HUDEP-2 (cell line): ENCODE measurements at regions not wholly inside any gene's neighbourhood (a gene's known extent, or its start where the extent isn't known, plus 50 kb on each side); places are given as distances from the start of the nearest gene placed in this dataset.
"Not testable (repeated sequence)": the region's sequence is repeated elsewhere in the genome, so short reads cannot be mapped to it uniquely, and the experiment has no call there.

ENCODE experiments used
- DNase-seq, 76 experiments: peaks; one replicate each; lab custom pipeline; 2025; ENCODE audit not compliant: unreplicated experiment in 76 of 76; lab: John Stamatoyannopoulos, UW

DNA sequence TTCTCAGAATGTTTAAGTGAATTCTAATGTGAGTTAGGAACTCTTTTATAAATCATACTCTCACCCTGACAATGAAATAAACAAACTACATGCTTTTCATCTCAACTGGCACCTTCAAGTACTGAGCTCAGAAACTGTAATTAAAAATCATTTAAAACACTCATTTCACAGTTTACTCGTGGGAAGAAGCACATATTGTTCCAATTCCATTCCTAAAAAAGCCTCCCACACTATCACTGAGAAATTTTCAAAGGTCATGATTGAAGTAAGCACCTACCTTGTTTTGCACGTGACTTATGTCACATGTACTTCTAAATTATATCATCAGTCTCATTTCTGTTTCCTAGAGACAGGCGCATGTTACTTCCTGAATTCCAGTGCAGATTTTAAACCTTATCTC is 678.1 kb upstream of the SLC8A1 start:
- DNase-seq: no peak

DNA sequence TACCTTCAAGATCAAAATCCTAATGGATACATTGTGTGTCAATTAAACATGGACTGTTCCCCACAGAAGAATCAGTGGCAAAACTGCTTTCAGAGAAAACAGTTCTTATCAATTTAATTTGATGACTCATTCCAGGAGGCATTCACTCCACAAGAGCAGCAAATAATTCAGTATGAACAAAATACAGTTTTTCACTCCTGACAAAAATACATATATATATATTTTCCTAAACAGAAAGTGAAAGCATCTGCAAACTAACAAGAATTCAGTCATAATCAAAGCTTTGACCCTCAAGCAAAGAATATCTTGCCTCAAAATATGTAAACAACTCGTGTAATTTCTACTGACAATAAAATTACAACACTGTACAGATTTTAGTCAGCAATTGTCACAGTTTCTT is 685.1 kb upstream of the SLC8A1 start:
- DNase-seq: no peak

DNA sequence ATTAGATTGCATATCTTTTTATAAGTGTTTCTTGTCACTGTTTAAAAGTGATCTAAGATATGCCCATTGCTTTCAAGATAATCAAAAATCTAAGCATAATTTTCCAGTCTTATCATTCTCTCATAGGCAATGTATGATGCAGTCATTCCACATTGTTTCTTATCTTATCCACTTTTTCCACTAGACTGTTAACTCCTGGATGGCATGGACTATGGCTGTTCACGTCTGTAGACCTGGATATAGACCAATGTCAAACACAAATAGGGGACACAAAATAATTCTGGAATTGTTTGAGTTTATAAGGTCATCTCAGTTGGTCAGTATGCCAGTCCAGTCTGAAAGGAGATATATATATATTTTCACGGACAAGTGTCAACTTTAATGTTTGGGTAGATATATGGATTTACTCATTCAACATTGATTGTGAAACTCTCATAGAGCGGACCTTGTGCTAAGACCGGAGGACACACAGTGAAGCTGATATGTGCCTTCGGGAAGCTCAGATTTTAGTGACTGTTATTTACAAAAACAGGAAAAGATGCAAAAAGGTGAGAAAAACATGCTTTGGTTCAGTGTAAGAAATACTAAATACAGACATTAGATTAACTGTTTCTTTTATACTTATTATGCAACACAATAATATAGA is 689.4 kb upstream of the SLC8A1 start:
- no peak for DNase-seq

DNA sequence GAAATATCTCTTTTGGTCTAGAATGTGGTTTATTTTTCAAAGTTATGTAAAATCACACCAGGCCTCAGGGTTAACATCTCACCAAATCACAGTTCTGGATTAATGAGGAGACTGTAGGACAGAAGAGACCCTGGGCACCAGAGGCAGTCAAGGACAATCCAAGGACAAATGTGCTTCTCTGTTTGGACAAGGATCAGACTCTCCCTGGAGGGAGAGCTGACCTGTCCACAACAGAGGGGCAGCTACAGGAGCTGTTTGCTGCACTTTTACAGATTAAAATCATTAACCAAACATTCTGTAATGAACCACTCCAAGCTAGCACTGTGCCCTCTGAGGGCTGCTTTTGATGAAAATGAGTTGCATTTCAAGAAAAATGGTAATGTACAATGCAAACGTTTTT is 690.6 kb upstream of the SLC8A1 start:
- no peak for DNase-seq

DNA sequence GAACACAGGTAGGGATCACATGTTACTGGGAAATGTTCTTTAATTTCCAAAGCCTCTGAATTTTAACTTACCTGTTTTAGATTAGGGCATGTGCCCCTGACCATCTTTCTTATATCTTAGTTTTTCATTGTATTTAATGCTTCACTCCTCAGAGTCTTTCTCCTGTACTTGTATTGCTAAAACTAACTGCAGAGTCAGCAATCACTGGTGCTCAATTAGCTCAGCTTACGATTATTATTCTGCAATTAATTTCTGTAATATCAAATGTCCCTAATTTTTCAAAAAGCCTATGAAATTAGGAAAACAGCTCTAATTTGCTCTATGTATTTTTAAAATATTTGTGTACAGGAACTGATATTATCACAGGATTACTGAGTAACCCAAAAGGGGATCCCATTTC is 693.2 kb upstream of the SLC8A1 start:
- no peak for DNase-seq

DNA sequence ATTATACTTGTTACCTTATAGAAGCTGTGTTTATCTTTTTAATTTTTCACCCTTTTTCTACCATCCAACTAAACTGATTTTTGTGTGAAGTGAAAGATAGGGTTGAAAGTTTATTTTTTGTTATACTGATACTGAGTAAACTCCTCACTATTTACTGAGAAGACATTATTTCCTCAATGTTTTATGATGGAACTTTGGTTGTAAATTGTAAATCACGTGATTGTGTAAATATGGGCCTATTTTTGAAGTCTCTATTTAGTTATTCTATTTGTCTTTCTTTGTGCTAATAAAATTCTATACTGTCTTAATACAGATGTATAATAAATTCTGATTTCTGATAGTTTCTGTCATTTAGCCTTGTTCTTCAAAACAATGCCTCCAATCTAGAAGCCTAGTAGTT is 697.2 kb upstream of the SLC8A1 start:
- DNase-seq: no peak

DNA sequence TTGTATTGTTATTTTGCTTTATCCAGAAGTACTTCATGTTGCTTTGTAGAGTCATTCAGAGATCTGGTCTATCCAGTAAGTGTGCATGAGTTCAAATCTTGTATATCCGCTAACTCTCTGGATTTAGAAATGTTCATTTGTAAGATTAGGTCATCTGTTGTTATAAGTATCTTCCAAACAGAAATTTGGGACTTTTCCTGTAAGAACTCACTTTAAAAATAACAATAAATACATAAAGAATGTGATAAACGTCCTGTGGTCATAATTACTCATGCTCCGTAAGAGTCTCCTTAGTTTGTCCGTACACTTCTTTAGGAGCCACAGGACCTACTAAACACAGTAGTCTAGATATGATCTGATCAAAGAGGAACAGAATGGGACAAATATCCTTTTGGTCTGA is 699.9 kb upstream of the SLC8A1 start:
- no peak for DNase-seq

DNA sequence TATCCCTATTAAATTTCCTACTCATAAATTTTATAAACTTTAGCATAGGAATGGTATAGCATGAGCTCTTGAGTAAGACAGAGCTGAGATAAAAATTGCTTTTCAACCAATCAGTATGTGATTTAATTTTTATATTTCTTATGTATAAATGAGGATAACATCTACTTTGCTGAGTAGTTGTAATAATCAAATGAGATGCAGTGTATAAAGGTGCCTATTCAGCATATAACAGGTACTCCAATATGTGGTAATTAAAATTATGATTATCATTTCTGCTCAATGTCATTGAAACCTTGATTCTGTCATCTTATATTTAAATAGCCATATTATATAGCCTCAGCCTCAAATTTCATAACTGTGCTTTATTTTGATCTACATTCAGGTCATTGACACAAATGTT is 700.4 kb upstream of the SLC8A1 start:
- no peak for DNase-seq

DNA sequence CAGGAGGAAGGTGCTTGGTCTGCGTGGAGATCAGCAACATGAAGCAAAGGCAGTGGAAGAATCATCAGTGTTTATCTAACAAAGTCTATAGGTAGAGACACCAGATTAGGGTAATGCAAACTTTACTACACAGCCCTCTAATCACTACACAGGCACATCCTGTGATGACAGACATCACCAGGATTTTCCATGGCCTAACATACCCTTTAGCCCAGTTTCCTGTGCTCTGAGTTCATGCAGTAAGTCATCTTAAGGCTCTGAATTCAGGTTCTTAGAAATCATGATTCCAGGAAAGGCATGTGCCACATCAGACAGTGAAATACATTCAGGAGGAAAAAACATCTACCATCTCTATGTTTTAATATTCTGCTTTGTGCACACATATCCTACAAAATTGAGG is 708.5 kb upstream of the SLC8A1 start:
- DNase-seq: no peak

DNA sequence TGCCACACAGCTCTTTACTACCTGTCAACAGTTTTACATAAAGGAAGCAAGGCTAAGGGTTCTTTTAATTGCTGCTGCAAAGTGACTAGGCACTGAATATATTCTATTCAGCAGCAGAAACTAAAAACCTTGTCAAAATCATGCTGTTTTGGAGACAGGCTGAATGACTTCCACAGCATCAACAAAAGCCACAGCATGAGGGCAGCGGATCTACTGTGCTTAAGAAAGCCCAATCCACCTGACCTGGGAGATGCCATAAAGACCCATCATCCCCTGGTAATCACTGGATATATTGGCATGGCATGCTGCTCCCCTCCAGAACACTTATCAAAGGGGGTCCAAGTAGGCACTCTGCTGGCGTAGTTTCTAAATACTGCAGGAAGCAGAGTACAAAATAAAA is 715.1 kb upstream of the SLC8A1 start:
- DNase-seq: no peak

DNA sequence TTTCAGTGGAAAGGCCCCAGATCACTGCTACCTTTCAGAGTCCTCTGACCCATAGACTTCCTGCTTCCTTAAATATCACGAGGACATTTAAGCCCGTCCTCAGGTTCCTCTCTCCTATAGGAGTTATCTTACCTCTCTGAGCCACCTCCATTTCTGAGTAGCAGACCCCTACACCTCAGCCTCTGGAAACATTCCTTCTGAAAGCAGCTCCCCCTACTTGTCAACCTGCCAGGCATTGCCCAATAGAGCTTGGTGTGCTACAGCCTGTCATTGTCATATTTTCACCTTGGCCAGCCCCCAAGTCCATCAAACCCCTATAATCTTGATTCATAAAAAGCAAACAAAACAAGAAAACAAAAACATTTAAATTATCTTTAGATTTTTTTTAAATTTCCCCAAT is 717.9 kb upstream of the SLC8A1 start:
- no peak for DNase-seq

DNA sequence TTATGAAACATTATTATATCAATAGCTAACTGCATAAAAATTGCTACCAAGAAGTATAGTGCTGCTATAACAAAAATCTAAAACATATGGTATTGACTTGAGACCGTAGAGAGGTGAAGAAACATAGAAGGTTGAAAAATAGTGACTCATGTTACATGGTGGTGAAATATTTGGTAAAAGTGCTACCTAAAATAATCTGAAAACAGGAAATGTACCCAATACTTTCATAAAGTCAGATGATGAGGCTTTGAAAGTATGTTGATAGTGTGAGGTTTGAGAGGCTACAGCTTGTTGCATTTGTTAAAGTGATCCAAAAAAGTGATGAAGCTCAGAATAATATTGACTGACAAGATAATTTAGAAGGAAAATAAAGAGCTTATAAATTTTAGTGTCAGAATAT is 718.7 kb upstream of the SLC8A1 start:
- DNase-seq: no peak

DNA sequence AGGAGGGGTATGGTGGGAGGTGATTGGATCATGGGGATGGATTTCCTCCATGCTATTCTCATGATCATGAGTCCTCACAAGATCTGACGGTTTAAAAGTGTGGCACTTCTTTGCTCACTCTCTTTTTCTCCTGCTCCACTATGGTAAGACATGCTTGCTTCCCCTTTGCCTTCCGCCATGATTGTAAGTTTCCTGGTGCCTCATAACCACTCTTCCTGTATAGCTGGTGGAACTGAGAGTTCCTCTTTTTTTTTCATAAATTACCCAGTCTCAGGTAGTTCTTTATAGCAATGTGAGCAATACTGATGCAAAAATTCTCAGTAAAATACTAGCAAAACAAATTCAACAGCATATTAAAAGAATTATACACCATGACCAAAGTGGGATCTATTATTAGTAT is 728.5 kb upstream of the SLC8A1 start:
- DNase-seq: no peak

DNA sequence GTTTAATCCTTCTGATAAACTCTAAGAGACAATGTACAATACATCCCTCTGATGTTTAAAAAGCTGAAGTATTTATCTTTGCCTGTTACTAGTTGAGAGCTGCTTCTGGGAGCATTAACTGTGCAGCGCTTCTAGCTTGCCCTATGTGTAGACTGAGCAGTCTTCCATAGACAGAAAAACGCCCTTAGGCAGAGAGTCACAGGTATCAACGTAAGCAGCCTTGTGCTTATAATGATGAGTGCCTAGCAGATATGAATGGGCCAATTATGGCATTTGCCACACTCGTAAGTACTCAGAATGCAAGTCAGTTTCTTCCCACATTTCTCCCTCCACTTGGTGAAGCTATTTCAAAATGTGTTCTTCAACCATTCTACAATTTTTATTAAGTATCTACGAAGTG is 731.1 kb upstream of the SLC8A1 start:
- DNase-seq: no peak

DNA sequence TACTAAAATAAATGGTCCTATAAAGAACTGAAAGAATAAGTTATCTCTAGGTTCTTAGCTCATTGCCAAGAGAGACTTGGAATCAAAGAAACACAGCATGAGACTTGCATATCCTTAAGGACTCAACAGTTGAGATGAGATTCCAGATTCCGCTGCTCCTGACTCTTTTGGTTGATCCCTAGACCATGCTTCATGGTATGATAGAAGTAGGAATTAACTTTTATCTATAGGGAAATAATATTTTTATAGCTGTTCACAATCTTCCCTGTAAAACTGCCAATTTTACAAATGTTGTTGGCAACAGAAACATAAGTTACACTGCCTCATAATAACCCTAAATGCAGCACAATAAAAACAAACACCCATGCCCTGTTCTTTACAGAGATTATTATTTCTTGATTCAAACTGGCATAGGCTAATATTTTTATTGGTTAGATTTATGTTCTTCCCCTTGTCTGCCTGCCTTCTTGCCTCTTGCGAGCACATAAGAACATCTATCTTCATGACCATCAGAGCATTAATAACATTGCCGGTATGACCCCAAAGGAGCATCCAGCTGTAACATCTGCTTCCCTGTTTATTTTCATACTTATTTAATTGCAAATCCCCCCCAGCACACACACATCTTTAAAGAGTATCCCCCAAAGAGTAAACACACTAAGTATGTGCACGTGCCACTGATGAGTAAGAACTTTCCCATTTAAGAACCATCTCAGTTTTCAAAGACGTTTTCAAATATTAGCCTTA is 735.7 kb upstream of the SLC8A1 start:
- no peak for DNase-seq

DNA sequence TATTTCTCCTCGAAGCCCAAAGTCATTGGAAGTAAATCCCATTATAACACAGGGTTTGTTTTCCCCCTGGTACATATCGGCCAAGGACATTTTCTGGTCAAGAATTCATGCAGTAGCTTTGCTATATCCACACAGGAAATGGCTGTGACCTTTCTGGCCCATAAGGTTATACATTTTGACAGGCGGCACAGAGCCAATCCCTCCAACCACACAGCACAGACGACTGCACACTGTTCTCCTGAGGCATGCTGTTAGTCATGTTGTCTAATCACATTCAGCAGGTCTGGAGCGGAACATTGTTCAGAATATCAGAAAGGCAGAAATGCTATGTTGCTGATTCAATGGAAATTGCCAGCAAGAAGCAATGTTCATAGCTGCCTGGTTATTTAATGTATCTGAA is 742.3 kb upstream of the SLC8A1 start:
- DNase-seq: peak in 13 of 76 experiments; percentile 2 to 64 (median 29)

DNA sequence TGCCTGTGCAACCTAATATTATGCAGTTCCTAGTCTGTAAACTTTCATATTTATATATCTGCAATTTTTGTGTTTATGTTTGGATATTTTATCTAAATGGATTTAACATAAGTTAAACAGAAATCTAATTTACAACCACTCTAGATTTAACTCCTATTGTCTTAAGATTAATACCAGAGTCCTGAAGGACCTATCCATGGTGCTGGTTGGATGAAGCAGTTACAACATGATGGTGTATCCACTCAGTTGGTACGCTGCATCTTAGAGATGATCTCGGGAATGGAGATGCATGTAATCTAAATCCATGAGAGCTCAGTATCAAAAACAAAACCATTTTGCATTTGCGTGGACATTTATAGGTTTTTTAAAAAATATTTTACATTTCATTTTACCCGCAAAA is 745.9 kb upstream of the SLC8A1 start:
- no peak for DNase-seq

DNA sequence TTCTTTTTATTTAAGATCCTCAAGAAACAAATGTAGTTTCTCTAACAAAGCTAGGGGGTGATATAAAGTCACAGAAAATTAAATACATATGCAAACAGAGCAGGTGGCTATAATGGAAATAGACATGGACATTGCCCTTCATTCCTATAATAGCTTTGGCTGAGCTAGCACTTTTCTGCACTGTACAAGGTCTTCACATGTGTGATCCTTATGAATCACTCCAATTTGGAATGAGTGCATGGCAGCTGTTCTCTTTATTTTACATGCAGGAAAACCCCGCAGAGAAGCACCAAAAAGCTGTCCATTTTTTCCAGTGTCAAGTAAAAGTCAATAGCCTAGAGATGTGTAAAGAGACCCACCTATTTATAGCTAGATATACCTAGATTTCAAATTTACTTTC is 747.4 kb upstream of the SLC8A1 start:
- no peak for DNase-seq

DNA sequence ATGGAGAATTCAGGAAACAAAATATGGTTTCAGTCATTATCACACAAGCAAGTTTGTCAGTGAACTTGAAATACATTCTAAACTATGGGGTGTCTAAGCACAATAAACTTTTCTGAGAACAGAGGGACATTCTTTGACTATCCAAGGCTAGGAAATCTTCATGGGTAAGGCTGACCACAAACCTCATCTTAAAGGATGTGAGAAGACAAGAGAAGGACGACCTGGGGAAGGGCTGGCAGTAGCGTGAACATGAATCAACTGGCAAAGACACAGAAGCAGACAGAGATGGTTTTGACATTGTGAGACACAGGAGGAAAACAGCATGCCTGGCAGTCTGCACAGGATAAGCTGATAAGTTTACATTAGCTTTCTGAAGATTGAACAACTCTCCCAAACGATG is 752.4 kb upstream of the SLC8A1 start:
- no peak for DNase-seq

DNA sequence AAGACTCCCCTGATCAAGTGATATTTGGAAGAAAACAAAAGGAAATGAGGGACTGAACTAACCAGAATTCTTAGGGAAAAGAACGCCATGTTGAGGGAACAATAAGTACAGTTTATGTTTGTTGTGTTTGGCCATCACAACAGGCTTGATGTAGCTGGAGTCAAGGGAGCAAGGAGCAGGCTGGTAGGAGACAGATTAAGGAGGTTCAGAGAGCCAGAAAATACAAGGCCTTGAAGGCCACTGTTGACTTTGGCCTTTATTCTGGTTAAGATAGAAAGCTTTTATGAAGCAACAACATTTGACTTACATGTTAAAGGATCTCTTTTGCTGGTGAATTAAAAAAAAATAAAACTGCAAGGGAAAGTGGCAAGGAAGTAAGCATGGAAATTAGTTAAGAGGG is 754.1 kb upstream of the SLC8A1 start:
- no peak for DNase-seq

DNA sequence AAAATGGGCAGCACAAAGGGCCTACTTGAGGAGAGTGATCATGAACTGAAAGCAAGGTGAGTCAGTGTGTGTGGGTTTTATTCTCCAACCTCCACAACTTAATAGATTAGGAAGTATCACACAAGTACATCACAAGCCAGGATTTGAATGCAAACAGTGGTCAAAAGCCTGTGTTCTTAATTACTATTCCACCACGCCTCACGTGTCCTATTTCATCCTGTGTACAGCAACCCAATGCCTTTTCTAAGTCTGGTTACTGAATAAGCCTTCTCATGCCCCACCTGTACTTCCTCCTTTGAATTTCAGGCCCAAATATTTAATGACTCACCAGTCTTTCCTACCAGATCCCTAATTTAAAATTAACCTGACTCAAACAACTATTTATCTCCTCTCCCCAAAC is 755.7 kb upstream of the SLC8A1 start:
- DNase-seq: no peak

DNA sequence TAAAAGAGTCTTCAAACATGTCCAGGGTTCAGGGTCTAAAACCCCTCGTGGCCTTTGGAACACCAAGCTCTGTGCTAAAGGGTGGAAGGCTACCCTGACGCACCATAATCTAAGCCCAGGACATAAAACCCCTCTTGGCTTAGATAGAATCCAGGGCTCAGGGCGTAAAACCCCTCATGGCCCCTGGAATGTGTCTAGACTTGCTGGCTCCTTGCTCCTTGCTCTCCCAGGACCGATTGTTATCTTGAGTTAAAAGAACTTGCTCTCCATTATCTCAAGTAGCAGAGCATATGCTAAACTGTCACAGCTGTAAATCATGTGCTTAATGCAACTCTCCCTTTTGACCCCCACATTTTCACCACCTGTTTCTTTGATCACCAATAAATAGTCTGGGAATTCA is 758.1 kb upstream of the SLC8A1 start:
- not testable (repeated sequence) for DNase-seq

DNA sequence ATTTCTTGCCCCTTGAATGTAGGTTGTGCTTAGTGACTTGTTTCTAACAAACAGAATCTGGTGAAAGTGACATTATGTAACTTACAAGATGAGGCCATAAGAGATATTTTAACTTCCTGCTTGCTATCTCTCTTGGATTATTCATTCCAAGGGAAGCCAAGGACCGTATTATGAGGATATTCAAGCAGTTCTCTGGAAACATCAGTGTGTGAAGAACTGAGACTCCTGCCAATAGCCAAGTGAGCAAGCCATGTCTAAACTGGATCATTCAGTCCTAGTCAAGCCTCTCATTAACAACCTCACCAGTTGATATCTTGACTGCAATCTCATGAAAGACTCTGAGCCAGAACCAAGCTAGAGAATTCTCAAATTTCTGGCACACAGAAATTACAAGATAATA is 765.1 kb upstream of the SLC8A1 start:
- DNase-seq: no peak
